AG04449 (cell line): ENCODE measurements at regions not wholly inside any gene's neighbourhood (a gene's known extent, or its start where the extent isn't known, plus 50 kb on each side); places are given as distances from the start of the nearest gene placed in this dataset.

Source experiments
- CTCF ChIA-PET: fragments of 350-600 bp; formaldehyde crosslinking; extraction: SDS; loops from one replicate; lab custom pipeline; 2021; ENCODE audit warnings: antibody characterized with exemption; lab: Yijun Ruan, JAX
- POLR2A ChIA-PET: fragments of 400-600, 350-600 bp; formaldehyde crosslinking; extraction: SDS; loops from one replicate; lab custom pipeline; 2020; ENCODE audit warnings: antibody characterized with exemption, inconsistent platforms; lab: Yijun Ruan, JAX
- DNase-seq: peaks from one replicate; pipeline ENCODE4 v3.0.0-alpha.2; 2010; ENCODE audit warnings: low read depth, low spot score
- H3K4me3 ChIP-seq: 2 replicates; pipeline ENCODE4 v1.5.1; 2011; ENCODE audit warnings: low read depth, mild to moderate bottlenecking, control low read depth, low read length
- CTCF ChIP-seq: IDR thresholded peaks from one replicate; pipeline ENCODE4 v1.5.1; 2011; ENCODE audit warnings: mild to moderate bottlenecking, moderate library complexity, low read length, control low read depth, inconsistent platforms; ENCODE audit not compliant: insufficient read depth; ENCODE audit errors: missing control alignments

GRCh38 chr10:93146336-93146735, 72.6 kb downstream of the CYP26A1 start:
- H3K4me3 ChIP-seq: no peak overlapping the region
- ChIA-PET CTCF (no interaction called here), POLR2A (no interaction called here)
- TF ChIP-seq CTCF: no peak
- no peak for DNase-seq

GRCh38 chr10:93147281-93147680, 73.6 kb downstream of the CYP26A1 start:
- ChIA-PET CTCF (interaction anchor here (1.3 kb wide), 1 partner anchor 31 kb away, joined by 4 read pairs; no protein-coding TSS in a partner anchor), POLR2A (no interaction called here)
- TF ChIP-seq CTCF: no peak
- H3K4me3 ChIP-seq: no peak overlapping the region
- DNase-seq: no peak

- CTCF ChIA-PET: interaction anchor here (1.3 kb wide), 1 partner anchor 33 kb away, joined by 4 read pairs; no protein-coding TSS in a partner anchor
- H3K4me3 ChIP-seq: no peak overlapping the region
- POLR2A ChIA-PET: no interaction called here
Observed at GRCh38 chr10:93148476-93148875, 74.8 kb downstream of the CYP26A1 start.

GRCh38 chr10:93149761-93150160, 76.1 kb downstream of the CYP26A1 start:
- TF ChIP-seq CTCF: no peak
- DNase-seq: no peak
- POLR2A ChIA-PET: no interaction called here
- CTCF ChIA-PET: no interaction called here
- H3K4me3 ChIP-seq: no peak overlapping the region

More at GRCh38 chr10:93148476-93148875, 74.8 kb downstream of the CYP26A1 start:
- no peak for TF ChIP-seq CTCF
- no peak for DNase-seq

GRCh38 chr10:93150289-93150688, 76.6 kb downstream of the CYP26A1 start:
- ChIA-PET CTCF (no interaction called here), POLR2A (no interaction called here)
- H3K4me3 ChIP-seq: no peak overlapping the region
- no peak for DNase-seq
- no peak for TF ChIP-seq CTCF

- CTCF ChIA-PET: interaction anchor here (1.3 kb wide), 1 partner anchor 9 kb away, joined by 5 read pairs; no protein-coding TSS in a partner anchor
- no peak for TF ChIP-seq CTCF
- DNase-seq: no peak
- no peak overlapping the region for H3K4me3 ChIP-seq
- POLR2A ChIA-PET: no interaction called here
Observed at GRCh38 chr10:93150990-93151547, 77.4 kb downstream of the CYP26A1 start.
